DMS79 treated with DMSO at 0.1 percent for 48 hours (cell line): ENCODE measurements at regions not wholly inside any gene's neighbourhood (a gene's known extent, or its start where the extent isn't known, plus 50 kb on each side); places are given as distances from the start of the nearest gene placed in this dataset.
"Not testable (repeated sequence)": the region's sequence is repeated elsewhere in the genome, so short reads cannot be mapped to it uniquely, and the experiment has no call there.

Experiments
- DNase-seq: peaks from one replicate; lab custom pipeline; 2025; lab: John Stamatoyannopoulos, UW

- DNase-seq, result no peak
These were observed 50.4 kb upstream of the RNF32 start for GRCh38 chr7:156590212-156590611.

GRCh38 chr7:156589808-156590207 lies 50.8 kb upstream of the RNF32 start:
- no peak for DNase-seq

GRCh38 chr7:156585926-156586325 lies 54.6 kb upstream of the RNF32 start:
- no peak for DNase-seq

GRCh38 chr7:156585025-156585648 lies 55.4 kb upstream of the RNF32 start:
- DNase-seq, result no peak

GRCh38 chr7:156582591-156583123 lies 57.9 kb upstream of the RNF32 start:
- DNase-seq, result no peak

- DNase-seq, result no peak
These were observed 60.5 kb upstream of the RNF32 start for GRCh38 chr7:156580036-156580435.

- DNase-seq, result no peak
These were observed 61.0 kb upstream of the RNF32 start for GRCh38 chr7:156579566-156579965.

- no peak for DNase-seq
These were observed 61.6 kb upstream of the RNF32 start for GRCh38 chr7:156578978-156579430.

- DNase-seq, result no peak
These were observed 62.0 kb upstream of the RNF32 start for GRCh38 chr7:156578578-156578940.

GRCh38 chr7:156577645-156578577 lies 62.7 kb upstream of the RNF32 start:
- DNase-seq, result no peak

- DNase-seq, result no peak
These were observed 64.1 kb upstream of the RNF32 start for GRCh38 chr7:156576216-156577058.

- DNase-seq, result no peak
These were observed 72.3 kb upstream of the RNF32 start for GRCh38 chr7:156568258-156568657.

GRCh38 chr7:156566812-156567549 lies 73.6 kb upstream of the RNF32 start:
- no peak for DNase-seq

GRCh38 chr7:156565002-156565401 lies 75.6 kb upstream of the RNF32 start:
- not testable (repeated sequence) for DNase-seq

GRCh38 chr7:156560696-156561095 lies 79.9 kb upstream of the RNF32 start:
- no peak for DNase-seq

- no peak for DNase-seq
These were observed 80.5 kb upstream of the RNF32 start for GRCh38 chr7:156560075-156560474.

GRCh38 chr7:156559001-156559400 lies 81.6 kb upstream of the RNF32 start:
- DNase-seq, result no peak

GRCh38 chr7:156558198-156558597 lies 82.4 kb upstream of the RNF32 start:
- DNase-seq, result no peak

- no peak for DNase-seq
These were observed 84.5 kb upstream of the RNF32 start for GRCh38 chr7:156556083-156556482.

GRCh38 chr7:156554488-156554887 lies 86.1 kb upstream of the RNF32 start:
- no peak for DNase-seq

GRCh38 chr7:156549636-156550035 lies 90.9 kb upstream of the RNF32 start:
- no peak for DNase-seq
